ENCODE measurements at regions not wholly inside any gene's neighbourhood (a gene's known extent, or its start where the extent isn't known, plus 50 kb on each side); places are given as distances from the start of the nearest gene placed in this dataset.

GRCh38 chr6:43861212-43861894 is 91.3 kb downstream of the VEGFA start:
- FAIRE-seq (no peak), ATAC-seq (no peak), DNase-seq (ENCODE audit: low read depth, low spot score) (no peak)
- POLR2A ChIA-PET: interaction anchor here (0.6 kb wide), 1 partner anchor 44 kb away, joined by 4 read pairs; no protein-coding TSS in a partner anchor
- H3K4me3 ChIP-seq: no peak overlapping the region
- in situ Hi-C loops (cut with MboI) (no loop called here), intact Hi-C loops (cut with micrococcal nuclease; ENCODE audit: unreplicated experiment) (no loop called here)
- H3K9ac ChIP-seq (ENCODE audit: control insufficient read depth, insufficient read depth, low read length): no peak overlapping the region
- no peaks in the 10 kb centered on the region for H4K20me1 ChIP-seq (ENCODE audit: control insufficient read depth, insufficient read depth)
- 57% methylated on average over 14 of the region's 14 CpGs for WGBS (ENCODE audit: insufficient coverage, insufficient replicate concordance, low lambda C conversion rate, missing lambda C conversion rate)
- SMC1A ChIA-PET (ENCODE audit: uncharacterized antibody, unreplicated experiment): no interaction called here
- H2AFZ ChIP-seq (ENCODE audit: control insufficient read depth, low read depth, low read length): no peak overlapping the region
- no peak overlapping the region for H3K27ac ChIP-seq (ENCODE audit: control insufficient read depth, insufficient read depth)
- no TSS peak for BruUV-seq (replicated peaks)
- H3K79me2 ChIP-seq (ENCODE audit: control insufficient read depth, insufficient read depth, low read length): no peaks in the 10 kb centered on the region
- H3K27me3 ChIP-seq (replicated peaks in 1 of 2; ENCODE audit: control insufficient read depth in 2 of 2, insufficient read depth in 2 of 2, low read length in 1 of 2): no peaks in the 10 kb centered on the region; a peak in 1 of 4 replicates
- H3K9me3 ChIP-seq (replicated peaks; ENCODE audit: control insufficient read depth, insufficient read depth, low read length): no peaks in the 10 kb centered on the region
- no peaks in the 10 kb centered on the region for H3K36me3 ChIP-seq (ENCODE audit: control insufficient read depth in 2 of 2, insufficient read depth in 2 of 2, low read length in 1 of 2)
- no peaks in the 10 kb centered on the region for H3K4me1 ChIP-seq (ENCODE audit: control insufficient read depth, insufficient read depth, low read length)
- TF ChIP-seq YBX1 (IDR thresholded peaks at IDR 0.05) (no peak), TARDBP (IDR thresholded peaks at IDR 0.05; ENCODE audit: borderline replicate concordance) (no peak), MLLT1 (IDR thresholded peaks at IDR 0.05) (no peak), EP300 (IDR thresholded peaks at IDR 0.05; ENCODE audit: borderline replicate concordance in 1 of 2, control insufficient read depth in 1 of 2, low read depth in 2 of 2, low read length in 2 of 2) (no peak), RCOR1 (conservative IDR thresholded peaks at IDR 0.05; ENCODE audit: low read depth, low read length) (no peak)
- H3K4me2 ChIP-seq (ENCODE audit: control insufficient read depth, insufficient read depth): no peak overlapping the region
- CTCF ChIA-PET: no interaction called here
- RAD21 ChIA-PET (ENCODE audit: unreplicated experiment): no interaction called here

- DNase-seq (ENCODE audit: low read depth, low spot score): no peak
- Histone ChIP-seq H3K4me2 (ENCODE audit: control insufficient read depth, insufficient read depth) (no peak overlapping the region), H3K4me1 (ENCODE audit: control insufficient read depth, insufficient read depth, low read length) (peaks cover 3% of the 10 kb centered on the region; the same call in 1 of the 2 replicates), H3K27ac (ENCODE audit: control insufficient read depth, insufficient read depth) (no peak overlapping the region), H3K4me3 (no peak overlapping the region), H3K27me3 (replicated peaks in 1 of 2; ENCODE audit: control insufficient read depth in 2 of 2, insufficient read depth in 2 of 2, low read length in 1 of 2) (no peaks in the 10 kb centered on the region; a peak in 1 of 4 replicates), H3K9me3 (replicated peaks; ENCODE audit: control insufficient read depth, insufficient read depth, low read length) (no peaks in the 10 kb centered on the region), H3K9ac (ENCODE audit: control insufficient read depth, insufficient read depth, low read length) (no peak overlapping the region), H4K20me1 (ENCODE audit: control insufficient read depth, insufficient read depth) (no peaks in the 10 kb centered on the region), H3K36me3 (ENCODE audit: control insufficient read depth in 2 of 2, insufficient read depth in 2 of 2, low read length in 1 of 2) (no peaks in the 10 kb centered on the region), H3K79me2 (ENCODE audit: control insufficient read depth, insufficient read depth, low read length) (no peaks in the 10 kb centered on the region), H2AFZ (ENCODE audit: control insufficient read depth, low read depth, low read length) (no peak overlapping the region)
- ChIA-PET SMC1A (ENCODE audit: uncharacterized antibody, unreplicated experiment) (interaction anchor here (1.0 kb wide), 1 partner anchor 116 kb away, joined by 3 read pairs; no protein-coding TSS in a partner anchor), CTCF (no interaction called here), POLR2A (no interaction called here), RAD21 (ENCODE audit: unreplicated experiment) (interaction anchor here (0.6 to 1.6 kb wide), 2 partner anchors 93 to 156 kb away, joined by 3 read pairs; no protein-coding TSS in a partner anchor)
- no peak for ATAC-seq
- in situ Hi-C loops (cut with MboI) (no loop called here), intact Hi-C loops (cut with micrococcal nuclease; ENCODE audit: unreplicated experiment) (no loop called here)
- 17% methylated on average over 6 of the region's 7 CpGs for WGBS (ENCODE audit: insufficient coverage, insufficient replicate concordance, low lambda C conversion rate, missing lambda C conversion rate)
- no peak for FAIRE-seq
- BruUV-seq (replicated peaks): no TSS peak
- TF ChIP-seq MLLT1 (IDR thresholded peaks at IDR 0.05) (no peak), PKNOX1 (IDR thresholded peaks at IDR 0.05) (no peak), STAT3 (IDR thresholded peaks at IDR 0.05; ENCODE audit: low read depth, low read length) (no peak), TCF3 (IDR thresholded peaks at IDR 0.05; ENCODE audit: borderline replicate concordance, insufficient read depth, low read depth, low read length) (no peak)
- TF ChIP-seq, protein P1, sequence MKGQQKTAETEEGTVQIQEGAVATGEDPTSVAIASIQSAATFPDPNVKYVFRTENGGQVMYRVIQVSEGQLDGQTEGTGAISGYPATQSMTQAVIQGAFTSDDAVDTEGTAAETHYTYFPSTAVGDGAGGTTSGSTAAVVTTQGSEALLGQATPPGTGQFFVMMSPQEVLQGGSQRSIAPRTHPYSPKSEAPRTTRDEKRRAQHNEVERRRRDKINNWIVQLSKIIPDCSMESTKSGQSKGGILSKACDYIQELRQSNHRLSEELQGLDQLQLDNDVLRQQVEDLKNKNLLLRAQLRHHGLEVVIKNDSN (IDR thresholded peaks at IDR 0.05; ENCODE audit: borderline replicate concordance, extremely low read length, insufficient read depth, low read depth, low read length): no peak
- TF ChIP-seq, protein P2, sequence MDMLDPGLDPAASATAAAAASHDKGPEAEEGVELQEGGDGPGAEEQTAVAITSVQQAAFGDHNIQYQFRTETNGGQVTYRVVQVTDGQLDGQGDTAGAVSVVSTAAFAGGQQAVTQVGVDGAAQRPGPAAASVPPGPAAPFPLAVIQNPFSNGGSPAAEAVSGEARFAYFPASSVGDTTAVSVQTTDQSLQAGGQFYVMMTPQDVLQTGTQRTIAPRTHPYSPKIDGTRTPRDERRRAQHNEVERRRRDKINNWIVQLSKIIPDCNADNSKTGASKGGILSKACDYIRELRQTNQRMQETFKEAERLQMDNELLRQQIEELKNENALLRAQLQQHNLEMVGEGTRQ (IDR thresholded peaks at IDR 0.05; ENCODE audit: borderline replicate concordance, low read depth, low read length): no peak
These were observed 90.3 kb downstream of the VEGFA start for GRCh38 chr6:43860285-43860684.
